GM21515 (cell line): ENCODE measurements at regions not wholly inside any gene's neighbourhood (a gene's known extent, or its start where the extent isn't known, plus 50 kb on each side); places are given as distances from the start of the nearest gene placed in this dataset.
"Not testable (repeated sequence)": the region's sequence is repeated elsewhere in the genome, so short reads cannot be mapped to it uniquely, and the experiment has no call there.

ENCODE experiments used
- ATAC-seq: cut with Tn5 transposase; IDR thresholded peaks from one replicate; pipeline ENCODE4 v1.9.1; 2021; ENCODE audit not compliant: unreplicated experiment

DNA sequence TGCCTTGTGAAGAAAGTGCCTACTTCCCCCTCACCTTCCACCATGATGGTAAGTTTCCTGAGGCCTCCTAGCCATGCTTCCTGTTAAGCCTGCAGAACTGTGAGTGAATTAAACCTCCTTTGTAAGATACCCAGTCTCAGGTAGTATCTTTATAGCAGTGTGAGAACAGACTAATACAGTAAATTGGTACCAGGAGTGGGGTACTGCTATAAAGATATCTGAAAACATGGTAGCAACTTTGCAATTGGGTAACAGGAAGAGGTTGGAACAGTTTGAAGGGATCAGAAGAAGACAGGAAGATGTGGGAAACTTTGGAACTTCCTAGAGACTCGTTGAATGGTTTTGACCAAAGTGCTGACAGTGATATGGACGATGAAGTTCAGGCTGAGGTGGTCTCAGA, 550.3 kb upstream of the ADAMTS5 start:
- not testable (repeated sequence) for ATAC-seq

DNA sequence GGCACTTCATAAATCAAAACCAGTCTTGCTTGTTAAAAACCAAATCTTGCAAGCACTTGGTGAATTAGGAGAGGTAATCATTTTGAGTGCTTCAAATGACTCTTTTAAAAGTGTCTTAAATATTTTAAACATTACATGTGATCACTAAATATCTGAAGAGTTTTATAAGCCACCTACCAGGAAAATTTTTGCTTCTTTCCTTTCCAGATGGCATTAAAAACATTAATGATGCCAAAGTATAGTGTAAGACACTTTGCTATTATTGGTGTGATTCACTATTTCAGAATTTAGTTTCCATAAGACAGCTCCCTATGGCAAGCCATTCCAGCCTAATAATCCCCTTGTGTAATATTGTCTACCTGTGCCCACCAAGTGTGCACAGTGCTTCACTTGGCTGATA, 548.8 kb upstream of the ADAMTS5 start:
- ATAC-seq = no peak

DNA sequence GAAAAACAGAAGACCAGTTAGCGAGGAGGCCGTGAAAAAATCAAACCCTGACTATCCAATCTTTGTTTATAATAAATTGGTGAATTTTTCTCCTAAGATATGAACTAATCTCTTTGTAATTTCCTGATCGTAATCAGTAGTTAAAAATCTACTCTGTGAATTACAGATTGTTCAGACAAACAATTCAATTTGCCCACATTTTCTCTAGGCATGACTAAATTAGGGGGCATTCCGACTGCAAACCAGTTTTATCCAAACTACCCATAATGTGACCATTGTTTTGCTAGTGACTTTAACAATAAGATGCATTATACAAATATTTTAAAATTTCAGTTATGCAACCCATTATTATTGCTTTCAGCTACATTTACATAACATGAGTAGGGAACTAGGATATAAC, 546.9 kb upstream of the ADAMTS5 start:
- ATAC-seq = no peak

DNA sequence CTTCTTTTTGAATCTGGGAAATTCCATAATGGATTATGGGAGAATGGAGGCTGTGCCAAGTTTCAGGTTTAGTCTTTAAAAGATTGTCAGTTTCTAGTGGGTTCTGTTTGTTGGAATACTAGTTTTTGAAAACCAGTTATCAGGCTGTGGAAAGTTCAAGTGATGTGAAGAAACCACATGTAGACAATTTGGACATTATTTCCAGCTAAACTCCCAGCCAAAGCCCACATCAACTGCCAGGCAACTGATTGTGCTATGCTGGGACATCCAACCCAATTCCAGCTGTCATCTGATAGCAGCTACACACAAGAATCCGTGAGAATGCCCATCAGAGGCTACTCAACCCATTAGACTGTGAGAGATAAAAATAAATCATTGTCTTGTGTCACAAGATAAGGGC, 546.1 kb upstream of the ADAMTS5 start:
- no peak for ATAC-seq

DNA sequence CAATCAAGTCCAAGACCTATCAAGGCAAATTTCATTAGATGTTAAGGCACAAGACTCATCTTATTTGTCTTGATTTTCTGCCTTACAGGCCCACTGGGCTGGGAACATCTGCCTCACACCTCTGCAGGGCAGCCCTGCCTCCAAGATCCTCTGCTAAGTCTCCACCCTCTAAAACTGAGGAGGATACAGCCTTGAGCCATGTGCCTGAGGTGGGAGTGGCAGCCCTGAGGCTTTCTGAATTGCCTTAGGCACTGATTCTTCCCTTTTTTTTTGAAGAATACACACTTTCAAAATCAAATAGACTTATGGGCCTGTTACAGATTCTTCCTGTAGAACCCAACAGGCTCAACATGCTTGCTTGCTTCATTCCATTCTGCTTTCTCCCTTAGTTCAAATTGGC, 544.3 kb upstream of the ADAMTS5 start:
- ATAC-seq = no peak

DNA sequence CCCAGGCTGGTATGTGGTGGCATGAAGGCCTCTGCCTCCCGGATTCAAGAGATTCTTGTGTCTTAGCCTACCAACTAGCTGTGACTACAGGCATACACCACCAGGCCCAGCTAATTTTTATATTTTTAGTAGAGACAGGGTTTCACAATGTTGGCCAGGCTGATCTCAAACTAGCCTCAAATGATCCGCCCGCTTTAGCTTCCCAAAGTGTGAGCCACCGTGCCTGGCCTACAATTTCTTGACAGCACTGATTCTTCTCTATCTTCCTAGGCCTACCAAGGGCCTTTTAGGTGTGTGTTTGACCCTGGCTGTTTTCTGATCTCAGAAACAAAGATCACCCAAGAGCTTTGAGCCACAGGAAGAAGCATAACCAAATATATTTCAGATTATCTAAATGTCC, 540.8 kb upstream of the ADAMTS5 start:
- no peak for ATAC-seq

DNA sequence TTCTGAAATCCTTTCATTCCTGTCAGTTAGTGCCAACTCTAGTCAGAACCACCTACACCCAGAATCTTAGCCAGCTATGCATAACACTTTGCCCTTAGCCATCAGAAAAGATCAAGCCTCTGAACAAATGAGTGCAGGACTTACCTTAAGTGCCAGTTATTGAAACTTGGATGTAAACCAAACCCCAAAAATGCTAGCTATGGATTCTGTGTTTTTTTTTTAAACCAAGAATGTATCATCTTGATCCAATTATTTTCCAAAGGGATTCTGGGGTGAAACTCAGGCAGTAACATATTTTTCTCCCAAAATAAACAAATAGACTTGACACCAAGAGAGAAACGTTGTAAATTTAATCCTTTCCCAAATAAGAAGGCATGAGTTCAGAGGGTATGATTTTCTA, 538.6 kb upstream of the ADAMTS5 start:
- ATAC-seq = no peak

DNA sequence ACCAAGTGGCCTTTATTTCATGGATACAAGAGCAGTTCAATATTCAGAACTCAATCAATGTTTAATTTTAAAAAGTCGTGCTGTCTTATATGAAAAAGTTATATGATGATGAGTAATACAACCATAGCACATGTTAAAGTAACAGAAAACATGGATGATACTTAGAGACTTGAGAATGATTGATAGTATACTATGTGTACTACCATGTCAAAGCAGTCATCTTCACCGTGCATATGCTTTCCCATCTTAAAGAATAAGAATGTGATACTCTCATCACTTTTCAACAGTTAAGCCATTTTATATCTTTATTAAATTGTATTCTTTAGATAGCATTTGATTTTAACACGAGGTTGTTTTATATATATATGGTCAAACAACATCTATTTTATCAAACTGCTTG, 535.9 kb upstream of the ADAMTS5 start:
- no peak for ATAC-seq

DNA sequence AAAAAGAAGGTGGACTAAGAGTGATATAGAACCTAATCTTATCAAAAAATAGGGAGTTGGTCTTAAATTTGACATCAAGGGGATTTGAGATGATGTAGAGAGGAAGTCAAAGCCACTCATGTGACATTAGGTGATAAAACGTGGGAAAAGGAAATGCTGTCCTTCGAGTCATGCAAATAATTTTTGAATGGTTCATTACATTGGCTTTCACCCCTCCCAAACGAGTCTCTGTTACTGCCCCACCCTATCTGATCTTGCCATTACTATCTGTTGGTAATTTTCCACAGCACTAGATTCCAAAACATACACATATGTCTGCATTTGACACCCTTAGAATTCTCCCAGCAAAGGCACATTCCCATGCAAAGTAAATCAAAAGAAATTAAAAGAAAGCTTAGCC, 531.1 kb upstream of the ADAMTS5 start:
- no peak for ATAC-seq

DNA sequence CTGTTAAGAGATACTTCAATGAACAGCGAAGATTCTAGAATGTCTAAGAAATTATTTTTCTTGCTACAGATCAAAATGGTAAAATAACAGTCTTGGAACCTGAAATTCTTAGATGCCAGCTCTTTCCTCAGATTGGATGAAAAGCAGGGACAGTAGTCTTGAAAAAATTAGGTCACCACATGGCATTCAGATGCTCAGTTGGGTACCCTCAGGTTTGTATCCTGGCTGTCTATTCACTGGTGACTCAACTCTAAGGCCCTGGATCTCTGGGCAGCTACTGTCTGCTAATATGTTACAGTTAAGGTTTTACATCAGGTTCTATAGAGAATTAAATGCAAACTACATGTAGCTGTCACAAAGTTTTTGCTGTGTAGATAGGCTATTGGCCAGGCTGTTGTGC, 528.9 kb upstream of the ADAMTS5 start:
- no peak for ATAC-seq

DNA sequence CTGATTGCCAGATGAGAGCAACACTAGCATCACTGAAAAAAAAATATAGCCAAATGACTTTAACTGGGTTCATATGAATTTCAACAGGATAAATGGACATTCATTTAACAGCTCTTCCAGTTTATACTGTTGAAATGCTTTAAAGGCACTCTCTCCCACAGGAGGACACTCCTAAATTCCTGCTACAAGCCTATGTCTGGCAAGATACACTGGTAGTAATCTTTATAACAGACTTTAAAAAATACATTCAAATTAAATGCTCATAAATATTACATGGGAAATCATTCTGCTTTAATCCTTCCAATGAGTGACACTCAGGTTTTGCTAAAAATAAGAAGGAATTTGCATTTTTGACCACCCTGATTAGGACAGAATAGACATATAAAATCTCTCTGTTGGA, 526.7 kb upstream of the ADAMTS5 start:
- no peak for ATAC-seq

DNA sequence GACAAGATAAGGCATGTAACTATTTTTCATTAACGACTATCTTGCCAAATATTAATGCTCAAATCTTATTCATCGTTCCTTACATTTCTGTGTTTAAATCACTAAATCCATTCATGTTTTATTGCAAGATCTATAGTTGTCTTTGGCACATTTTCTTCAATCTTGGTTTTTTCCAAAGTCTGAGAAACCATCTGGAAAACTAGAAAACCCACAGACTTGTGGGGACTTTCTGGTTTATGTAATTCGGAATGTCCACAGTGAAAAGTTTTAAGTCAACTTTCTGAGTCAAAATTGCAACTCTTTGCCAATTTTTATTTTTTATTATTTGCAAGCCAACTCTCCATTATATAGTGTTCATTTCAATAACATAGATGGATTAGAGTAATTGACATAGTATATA, 520.8 kb upstream of the ADAMTS5 start:
- no peak for ATAC-seq

DNA sequence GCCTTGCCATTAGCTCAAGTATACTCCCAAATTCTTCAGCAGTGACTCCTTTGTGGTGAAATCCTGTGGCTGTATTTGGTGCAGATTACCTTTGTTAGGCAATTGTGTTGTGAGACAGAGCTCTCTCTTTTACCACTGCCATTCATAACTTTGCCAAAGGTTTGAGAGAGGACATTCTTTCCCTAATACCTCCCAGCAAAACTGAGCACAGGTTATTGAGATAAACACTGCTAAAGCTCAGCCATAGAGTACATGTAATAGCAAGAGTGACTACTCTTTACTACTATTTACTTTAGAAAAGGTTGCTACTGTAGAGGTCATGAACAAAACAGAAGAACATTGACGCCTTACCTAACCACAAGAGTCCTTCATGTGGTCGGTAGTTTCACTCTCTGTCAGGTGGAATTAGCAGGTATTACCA, 514.0 kb upstream of the ADAMTS5 start:
- no peak for ATAC-seq

DNA sequence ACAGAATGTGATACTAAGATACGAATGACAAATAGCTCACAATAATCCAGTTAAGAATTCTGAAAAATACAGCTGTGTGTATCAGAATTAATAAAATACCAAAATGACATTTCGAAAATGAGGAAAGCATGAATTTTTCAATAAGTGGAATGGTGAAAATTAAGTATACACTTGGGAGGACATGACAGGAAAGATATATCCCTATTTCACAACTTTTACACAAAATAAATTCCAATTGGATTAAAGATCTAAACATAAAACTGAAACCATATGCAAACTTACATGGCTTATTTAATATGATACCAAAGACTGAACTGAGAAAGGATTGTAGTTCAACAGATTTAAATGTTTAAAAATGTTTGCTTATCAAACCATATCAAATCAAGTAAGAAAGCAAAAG, 510.4 kb upstream of the ADAMTS5 start:
- ATAC-seq = no peak

DNA sequence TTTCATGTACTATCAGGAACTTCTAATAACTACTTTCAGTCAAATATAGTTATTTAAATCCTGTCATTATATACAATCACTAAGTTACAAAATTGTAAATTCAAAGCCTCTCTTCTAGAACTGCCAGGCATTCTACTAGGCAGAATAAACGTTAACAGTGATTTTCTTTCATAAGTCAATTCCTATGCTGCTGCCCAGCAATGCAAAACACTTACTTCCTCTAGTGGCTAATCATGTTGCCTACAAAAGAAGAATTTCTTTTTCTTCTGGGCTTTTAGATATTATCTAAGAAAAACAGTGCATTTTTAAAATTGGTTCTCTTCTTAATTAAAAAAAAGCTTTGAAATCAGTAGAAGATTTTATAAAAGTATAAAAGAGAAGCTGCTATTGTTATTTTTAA, 509.8 kb upstream of the ADAMTS5 start:
- no peak for ATAC-seq

DNA sequence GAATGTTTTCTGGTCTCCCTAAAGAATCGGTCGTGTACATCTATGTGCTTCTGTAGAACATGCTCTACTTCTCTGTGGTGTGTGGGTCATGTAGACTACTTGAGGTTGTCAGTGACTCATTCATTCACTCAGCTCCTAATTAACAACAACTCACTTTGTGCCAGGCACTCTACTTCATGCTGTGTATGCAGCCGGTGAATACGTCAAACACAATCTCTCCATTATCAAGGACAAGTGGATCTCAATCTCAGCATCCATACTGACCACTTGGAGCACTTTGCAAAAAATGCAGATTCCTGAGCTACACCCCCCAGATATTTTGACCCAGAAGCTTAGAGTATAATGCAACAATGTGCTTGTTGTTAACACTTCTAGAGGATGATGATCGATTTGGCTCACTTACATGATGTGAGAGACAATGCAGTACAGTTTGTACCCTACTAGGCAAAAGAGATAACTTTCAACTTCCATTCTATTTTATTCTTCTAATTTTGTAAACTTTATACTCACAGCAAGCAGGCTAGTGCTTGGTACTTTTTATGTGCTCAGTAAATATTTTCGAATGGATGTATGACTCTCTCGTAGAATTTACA, 508.6 kb upstream of the ADAMTS5 start:
- ATAC-seq = no peak

DNA sequence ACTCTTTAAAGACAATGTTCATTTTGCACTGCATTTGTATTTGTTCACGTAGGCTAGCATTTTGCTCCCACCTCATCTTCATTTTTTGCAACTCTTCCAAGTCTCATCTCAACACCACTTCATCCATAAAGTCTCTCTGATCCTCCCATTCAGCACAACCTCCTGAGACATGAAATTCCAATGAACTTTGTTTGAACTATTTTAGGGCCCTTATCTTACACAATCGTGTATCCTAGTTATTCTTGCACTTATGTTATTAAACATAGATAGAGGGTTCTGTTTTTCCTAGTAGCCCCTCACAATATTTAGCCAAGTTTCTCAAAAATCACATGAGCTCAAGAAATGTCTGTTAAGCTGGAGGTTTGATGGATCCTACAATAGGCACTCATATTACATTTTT, 500.5 kb upstream of the ADAMTS5 start:
- ATAC-seq = no peak

DNA sequence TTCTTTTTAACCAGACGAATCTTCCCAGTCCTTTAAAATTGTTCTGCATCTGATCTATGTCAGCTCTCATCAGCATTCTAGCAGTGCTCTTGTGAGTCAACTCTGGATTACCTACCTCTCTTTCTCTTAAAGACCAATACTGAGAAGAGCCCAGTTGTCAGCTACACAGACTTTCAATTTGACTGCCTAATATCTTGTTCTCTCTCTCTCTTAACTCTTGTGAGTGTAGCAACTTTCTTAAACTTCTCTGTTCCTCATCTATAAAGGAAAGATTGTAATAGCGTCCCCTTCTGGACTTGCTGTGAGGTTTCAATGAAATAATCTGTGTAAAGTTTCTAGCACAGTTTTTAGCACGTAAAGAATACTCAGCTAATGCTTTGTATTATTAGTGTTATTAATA, 499.3 kb upstream of the ADAMTS5 start:
- ATAC-seq = no peak

DNA sequence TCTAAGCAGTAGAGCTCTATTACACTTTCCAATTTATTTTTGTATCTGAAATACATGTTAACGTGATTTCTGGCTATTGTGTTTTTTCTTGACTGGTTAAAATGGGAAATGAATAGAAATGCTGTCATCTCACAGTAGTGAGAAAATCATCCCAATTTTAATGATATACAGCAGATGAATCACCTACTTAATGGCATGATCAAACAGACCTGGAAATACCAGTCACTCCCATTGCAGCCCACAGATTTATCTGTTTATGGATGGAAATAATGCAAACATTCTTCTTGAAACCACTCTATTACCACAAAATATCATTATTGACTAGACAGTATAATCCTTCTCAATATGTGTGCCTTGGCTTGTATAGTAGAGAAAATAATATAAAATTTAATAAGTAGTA, 497.8 kb upstream of the ADAMTS5 start:
- ATAC-seq = no peak

DNA sequence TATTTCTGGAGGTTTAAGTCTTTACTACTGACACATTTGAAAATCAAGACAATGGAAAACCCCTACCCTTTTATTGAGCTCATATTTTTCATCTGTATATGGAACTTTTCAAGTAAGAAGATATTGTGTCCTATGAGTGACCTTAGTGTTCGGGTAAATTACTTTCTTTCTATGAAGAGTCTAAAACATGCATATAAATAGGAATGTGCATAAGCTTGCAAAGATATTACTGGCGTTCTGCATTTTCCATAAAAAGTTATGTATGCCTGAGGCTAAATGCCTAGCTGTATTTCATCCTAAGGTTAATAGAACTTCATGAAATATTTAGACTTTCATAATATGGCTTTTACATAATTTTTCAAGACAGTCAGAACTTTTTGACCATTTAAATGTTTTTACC, 495.8 kb upstream of the ADAMTS5 start:
- ATAC-seq = no peak

DNA sequence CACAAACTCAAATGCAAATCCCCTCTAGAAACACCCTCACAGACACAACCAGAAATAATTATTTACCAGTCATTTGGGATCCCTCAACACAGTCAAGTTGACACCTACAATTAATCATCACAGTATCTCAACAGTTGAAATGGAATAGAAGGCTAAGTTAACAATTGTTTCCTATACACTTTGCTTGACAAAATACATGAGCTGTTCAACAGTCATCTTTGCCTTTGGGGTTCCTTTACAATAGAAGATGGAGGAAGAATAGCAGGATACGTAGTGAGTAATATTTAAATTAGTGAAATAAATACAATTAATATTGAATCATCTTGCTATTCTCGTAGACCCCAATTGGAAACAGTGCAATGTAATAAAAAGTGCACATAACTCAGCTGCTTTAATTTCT, 487.3 kb upstream of the ADAMTS5 start:
- ATAC-seq = no peak

DNA sequence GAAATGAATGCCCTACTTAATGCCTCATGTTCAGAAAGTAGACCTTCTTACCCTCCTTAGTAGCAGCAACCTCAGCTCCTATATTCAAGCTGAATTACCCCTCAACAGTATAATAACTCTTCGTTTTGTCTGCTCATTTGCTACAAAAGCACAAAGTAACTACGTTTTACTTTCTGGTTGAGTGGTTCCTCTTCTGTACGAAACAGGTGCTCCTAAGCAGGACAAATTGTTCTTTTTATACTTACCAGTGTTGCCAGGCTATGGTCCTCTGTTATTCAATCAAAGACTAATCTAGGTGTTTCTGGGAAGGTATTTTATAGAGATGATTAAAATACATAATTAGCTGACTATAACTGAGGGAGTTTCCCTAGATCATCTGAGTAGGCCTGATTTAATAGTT, 484.2 kb upstream of the ADAMTS5 start:
- ATAC-seq = no peak

DNA sequence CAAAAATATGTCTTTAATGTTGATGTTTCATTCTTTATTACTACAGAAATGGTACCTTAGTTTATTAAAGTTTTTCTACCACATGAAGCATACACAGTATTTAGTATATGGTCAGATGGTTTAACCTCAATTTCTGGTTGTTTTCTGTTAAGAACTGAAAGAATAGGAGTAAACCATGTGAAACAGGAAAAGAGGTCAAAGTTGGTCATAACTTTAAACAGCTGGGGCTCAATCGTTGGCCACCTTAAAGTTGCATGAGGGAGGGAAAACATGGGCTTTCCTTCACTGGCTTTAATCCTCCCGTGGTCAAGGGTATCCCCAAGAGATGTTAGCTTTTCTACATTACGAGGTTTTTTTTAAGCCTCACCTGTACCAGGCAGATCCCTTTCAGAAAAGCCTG, 483.3 kb upstream of the ADAMTS5 start:
- ATAC-seq = no peak

DNA sequence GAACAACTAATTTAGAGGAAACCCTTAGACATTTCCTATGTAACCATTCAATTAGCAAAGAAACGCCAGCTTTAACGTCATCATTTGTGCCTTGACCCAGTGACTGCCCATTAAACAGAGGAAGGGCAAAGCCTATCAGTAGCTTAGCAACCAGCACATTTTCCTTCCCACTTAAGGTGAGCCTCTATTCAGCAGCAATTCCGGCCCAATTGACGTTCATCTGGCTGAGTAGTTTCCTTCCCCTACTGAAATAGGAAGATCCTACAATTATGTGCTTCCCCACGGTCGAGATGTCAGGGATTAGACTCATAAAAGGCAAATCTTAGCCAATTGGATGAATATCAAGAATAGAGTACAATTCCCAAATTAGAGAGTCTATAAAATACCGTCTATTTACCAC, 482.1 kb upstream of the ADAMTS5 start:
- ATAC-seq = no peak
